Kidney capillary endothelial cell (primary cell): ENCODE measurements at regions not wholly inside any gene's neighbourhood (a gene's known extent, or its start where the extent isn't known, plus 50 kb on each side); places are given as distances from the start of the nearest gene placed in this dataset.
"Not testable (repeated sequence)": the region's sequence is repeated elsewhere in the genome, so short reads cannot be mapped to it uniquely, and the experiment has no call there.

Experiments
- DNase-seq: peaks from one replicate; pipeline ENCODE4 v3.0.0-alpha.2; 2018; ENCODE audit warnings: low spot score

DNA sequence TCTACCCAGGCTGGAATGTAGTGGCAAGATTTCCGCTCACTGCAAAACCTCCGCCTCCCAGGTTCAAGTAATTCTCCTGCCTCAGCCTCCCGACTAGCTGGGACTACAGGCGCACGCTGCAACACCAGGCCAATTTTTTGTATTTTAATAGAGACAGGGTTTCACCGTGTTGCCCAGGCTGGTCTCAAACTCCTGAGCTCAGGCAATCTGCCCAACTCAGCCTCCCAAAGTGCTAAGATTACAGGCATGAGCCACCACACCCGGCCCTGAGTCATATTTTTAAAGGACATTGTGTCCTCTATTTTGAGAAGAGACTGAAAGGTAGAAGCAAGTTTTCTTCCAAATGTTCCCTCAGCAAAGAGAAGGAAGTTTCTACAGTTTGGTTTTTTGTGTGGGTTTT is 227.1 kb downstream of the KCTD12 start:
- not testable (repeated sequence) for DNase-seq

DNA sequence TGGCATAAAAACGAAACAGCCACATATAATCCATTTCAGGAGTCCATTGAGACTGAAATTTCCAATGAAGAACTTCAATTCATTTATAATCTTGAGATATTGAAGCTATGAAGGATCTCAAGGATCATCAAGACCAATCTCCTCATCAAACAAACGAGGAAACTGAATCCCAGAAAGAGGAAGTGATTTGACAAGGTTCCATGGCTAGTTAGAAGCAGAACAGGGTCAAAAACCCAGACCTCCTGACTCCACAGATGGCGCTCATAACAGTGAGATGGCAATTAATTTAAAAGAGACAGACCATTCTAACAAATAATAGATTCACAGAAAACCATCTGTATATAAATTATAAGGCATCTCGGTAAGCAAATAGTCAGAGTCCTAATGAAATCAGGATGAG is 229.7 kb downstream of the KCTD12 start:
- no peak for DNase-seq

DNA sequence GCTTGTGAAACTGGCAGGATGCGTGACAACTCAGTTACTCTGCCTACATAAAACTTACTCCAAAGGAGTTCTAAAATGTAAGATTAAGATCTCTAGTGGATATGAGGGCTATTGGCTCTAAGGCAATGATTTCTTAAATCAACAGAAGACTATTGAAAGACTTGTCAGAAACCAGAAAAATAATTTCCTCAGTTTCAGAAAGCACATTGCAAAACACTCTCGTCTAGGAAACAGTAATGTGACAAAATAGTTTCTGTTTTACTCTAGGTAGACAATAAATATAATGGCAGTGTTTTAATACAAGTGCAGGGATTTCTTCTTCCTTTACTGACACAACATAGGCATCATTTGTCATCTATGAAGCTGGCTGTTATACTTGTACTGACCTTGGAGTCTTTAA is 230.1 kb downstream of the KCTD12 start:
- no peak for DNase-seq

DNA sequence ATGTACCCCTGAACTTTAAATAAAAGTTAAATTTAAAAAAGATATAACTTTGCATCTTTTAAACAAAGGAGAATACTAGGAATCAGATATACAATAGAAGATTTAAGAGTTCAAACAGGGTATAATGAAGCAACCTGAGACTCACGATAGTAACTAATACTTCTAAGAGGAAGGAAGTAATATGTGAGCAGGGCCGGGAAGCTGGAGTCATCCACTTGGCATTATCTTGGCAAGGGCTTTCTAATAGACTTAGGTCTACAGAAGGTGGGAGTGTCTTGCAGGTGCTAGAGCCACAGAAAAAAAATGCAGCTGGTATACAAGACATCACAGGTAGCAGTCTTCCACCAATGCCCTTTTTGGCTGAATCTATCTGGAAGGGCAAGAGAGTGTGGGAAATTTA is 231.9 kb downstream of the KCTD12 start:
- peak; percentile 10 for DNase-seq

DNA sequence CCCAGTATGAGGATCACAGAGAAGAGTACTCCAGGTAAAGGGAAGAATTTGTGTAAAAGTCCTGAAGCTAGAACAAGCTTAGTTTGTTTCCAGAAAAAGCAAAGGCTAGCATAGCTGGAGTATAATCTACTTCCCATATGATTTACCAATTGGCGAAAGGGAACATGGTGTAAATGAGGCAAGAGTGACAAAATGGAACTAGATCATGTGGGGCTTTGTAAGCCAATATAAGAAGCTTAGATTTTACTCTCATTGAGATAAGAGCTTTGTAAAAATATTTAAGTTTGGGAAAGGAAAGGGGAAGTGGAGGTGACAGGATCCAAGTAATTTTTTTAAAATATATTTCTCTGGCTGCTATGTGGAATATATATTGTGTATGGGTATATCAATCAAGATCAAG is 234.9 kb downstream of the KCTD12 start:
- no peak for DNase-seq

DNA sequence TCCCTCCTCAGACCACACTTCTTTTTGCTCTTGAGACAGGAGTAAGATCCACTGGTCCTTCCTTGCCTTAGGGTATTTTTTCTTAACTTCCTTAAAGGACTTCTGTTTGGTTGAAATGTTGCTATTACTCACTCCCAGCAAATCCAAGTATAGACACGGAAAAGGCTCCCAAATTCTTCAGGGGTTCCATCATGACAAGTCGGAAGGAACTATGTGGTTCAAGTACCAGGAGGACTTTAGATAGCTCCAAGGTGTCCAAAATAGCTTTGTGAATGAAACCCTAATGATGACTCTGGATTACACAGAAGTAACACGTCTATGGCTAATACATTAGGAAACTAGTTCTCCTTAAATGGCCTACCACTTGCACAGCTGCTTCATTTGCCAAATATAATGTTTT is 238.7 kb downstream of the KCTD12 start:
- no peak for DNase-seq

DNA sequence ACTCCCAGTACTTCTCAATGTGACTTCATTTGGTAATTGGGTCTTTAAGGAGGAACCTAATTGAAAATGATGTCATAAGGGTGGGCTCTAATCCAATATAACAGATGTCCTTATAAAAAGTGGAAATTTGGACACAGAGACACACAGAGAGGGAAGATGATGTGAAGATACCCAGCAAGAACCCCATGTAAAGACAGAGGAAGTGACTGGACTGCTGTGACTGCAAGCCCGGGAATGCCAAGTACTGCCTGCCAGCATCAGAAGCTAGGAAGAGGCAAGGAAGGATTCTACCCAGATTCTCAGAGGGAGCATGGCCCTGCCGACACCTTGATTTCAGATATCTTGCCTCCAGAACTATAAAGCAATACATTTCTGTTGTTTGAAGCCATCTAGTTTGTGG is 239.3 kb downstream of the KCTD12 start:
- no peak for DNase-seq

DNA sequence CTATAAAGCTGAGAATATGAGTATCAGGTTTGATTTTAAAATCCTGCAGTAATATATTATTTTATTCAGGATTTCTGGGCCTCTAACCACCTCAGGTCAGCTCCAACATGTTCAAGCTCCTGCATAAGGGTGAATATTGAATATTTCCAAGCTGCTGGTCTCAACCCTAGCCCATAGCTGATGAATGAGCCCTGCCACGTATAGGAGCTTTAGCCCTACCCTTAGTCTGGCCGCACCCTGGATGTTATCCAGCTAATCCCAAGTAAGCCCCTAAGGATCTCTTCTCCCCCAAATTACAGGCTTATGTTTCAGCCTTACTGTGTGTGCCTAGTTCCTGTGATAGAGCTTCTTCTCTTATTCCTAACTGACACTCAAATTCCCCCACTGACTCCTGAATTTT is 240.6 kb downstream of the KCTD12 start:
- DNase-seq: no peak

DNA sequence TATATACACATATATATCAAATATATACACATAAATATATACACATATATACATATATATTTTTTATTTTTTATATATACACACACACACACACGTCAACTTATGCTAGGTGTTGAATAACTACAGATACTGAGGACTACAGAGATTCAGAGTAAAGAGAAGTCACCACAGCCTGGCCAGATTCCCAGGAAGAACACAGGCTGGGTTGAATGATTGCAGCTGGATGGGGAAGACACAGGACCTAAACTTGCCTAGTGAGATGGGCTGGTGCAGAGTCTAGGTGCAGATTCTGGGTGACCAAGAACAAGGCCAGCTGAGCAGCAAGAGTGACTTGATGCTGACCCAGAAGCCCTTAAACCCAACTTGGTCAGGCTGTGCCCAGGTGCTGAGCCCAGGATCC is 241.3 kb downstream of the KCTD12 start:
- DNase-seq: no peak

DNA sequence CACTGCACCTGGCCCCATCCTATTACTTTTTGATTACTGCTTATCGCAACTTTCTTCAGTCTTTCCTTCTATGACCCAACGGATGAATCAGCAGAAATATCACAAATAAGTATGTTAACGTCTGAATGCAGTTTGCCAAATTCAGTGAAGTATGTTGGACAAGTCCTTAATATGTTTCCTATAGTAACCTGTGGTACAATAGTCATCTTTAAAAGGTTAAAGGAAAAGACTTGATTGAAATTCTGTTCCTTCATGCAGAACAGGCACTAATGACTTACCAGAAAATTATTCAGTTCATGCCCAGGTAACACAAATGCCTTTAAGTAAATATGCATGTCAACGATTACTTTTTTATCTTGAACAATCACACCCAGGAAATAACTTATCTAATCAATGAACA is 242.6 kb downstream of the KCTD12 start:
- no peak for DNase-seq

DNA sequence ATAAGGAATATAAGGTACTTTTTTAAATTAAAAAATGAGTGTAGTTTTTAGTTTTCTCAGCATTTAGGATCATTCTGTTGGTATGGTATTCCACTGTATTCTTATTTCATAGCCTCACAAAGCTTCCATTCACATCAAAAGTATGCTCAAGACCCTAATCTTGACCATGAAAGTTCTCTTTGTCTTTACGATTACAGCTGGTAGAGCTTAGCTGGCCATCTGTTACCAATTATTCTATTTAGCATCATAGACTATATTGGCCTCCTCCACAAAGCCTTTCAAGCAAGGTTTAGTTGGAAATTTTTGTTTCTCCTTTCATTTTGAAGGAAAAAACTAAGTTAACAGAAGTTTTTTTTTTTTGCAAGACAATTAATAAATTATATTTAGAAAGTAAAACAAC is 245.1 kb downstream of the KCTD12 start:
- no peak for DNase-seq

DNA sequence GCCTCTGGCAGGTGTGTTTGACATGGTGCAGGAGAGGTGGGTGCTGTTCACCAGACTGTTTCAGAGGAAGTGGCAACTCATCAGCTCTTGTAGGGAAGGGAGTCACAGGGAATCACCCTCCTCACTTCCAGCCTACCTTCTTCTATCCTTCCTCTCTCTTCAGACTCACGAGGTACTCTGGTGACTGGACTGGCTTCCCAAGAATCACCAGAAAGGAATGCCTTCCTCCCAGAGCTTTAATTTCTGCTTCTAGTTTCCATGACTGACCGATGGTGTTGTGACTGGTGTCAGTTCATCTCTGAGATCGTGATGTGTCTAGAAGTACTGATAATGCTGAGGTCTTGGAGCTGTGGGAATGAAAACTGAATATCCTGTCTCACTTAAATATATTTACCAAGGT is 247.3 kb downstream of the KCTD12 start:
- DNase-seq: no peak

DNA sequence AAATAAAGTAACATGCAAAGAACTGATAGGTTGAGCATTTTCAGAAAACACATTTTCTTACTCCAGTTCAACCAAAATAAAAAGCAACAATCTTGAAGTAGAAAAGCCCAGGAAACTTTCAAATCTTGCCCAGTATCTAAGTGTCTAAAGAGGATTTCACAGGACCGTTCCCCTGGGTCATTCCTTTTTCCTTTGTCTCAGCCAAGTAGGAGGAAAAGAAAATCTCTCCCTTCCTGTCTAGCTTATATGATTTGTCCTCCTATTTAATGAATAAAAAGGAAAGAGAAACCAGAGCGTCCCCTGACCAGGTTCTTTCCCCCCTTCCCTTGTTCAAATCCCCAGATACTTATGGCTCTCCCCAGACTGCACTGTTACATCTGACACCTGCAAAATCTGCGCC is 248.0 kb downstream of the KCTD12 start:
- no peak for DNase-seq

DNA sequence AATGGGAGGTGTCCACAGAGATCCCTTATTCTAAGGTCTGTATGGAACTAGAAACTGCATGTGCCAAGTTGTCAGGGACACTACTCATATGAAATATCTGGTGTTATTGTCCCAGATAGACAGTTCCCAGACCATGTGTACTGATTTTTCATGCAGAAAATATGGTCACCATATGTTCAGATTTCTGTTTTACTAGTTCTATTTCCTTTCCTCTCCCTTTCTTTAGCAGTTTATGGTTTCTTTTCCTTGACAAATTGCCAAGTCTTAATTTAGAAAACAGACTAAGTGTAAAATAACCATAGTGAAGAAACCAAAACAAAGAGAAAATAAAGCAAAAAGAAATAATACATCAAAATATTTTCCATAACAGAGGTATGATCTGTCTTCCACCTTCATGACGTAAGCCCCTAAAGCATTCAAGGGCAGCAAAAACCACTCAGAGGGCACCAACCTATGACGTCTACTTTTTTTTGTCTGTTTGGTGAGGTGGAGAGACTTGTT is 248.5 kb downstream of the KCTD12 start:
- DNase-seq: no peak

DNA sequence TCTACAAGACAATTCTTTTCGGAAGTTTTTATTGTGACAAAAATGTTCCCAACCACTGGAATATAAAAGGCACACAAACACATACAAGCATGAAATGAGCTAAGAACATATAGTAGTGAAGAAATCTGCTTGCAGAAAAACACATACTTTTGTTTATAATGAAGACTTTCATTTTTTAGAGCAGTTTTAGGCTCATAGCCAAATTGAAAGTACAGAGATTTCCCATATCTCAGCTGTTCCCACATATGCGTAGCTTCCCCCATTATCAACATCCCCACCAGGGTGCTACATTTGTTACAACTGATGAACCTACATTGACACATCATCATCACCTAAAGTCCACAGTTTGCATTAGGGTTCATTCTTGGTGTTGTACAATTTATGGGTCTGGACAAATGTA is 249.4 kb downstream of the KCTD12 start:
- DNase-seq: no peak

DNA sequence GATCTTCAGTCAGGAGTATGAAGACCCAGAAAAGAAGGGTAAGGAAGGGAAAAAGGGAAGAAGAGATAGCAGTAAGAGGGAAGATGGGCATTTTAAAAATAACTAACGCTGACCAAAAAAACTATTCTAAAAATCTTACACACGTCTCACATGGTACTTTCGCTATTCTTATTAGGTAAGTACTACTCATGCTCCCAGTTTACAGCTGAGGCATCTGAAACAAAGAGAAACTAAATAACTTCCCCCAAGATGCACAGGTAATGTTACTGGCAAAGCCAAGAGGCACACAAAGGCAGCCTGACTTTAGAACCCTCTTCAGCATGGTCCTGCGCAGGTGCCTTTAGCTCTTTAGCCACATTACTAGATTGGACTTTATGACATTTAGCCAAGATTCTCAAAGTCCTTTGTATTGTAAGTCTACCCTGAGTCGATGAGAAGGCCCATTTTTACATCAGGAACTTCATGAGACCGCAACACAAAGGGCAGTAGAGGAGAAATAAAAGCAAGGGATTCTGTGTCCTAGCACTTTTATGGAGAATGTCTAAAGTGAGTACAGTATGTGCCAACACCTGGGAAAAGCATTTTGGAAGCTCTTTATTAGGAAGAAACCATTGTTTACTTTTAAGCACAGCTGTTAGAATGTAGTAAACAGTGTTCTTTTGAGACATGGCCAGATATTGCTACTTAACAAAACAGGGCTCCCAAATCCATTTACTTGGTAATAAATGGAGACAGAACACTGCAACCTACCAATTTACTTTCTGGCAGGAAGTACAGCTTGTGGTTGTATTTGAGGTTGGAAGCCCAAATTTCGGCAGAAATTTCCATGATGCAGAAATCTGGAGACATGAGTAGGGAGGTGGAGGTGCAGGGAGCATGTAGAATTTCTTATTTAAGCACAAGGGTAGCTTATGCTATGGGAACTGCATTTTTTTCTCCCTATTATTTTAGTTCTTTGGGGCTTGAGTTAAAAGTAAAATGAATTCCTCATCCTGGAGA is 250.7 kb downstream of the KCTD12 start:
- no peak for DNase-seq

DNA sequence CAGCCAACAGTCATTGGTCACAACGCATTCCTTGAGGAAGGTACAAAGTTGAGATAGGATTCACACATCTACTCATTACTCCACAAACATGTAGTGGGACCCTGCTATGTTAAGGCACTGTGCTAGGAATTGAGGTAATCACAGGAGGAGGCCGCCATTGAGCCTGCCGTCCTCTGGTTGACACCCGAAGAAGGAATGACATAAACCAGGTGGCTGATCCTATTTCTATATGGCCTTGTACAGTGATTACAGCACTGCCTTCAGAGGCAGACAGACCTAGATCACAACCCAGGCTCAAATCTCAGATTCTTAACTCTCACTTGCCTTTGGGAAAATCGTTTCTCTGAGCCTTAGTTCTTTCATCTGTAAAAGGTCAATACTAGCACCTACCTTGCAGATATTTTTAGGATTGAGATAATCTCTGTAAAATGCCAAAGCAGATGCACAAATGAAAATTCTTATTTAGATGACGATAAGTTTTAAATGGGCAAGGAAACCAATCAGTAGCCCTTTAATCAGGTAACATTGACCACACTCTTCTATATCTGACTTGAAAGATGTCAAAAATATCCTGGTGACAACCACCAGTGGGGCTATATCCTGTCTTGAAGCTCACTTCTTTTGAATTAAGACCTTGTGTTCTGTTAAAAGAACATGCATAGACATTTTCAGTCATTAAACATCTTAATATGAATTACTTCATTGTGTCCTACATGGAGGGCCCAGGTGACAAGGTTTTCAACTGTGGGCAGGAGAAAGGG is 251.6 kb downstream of the KCTD12 start:
- no peak for DNase-seq

DNA sequence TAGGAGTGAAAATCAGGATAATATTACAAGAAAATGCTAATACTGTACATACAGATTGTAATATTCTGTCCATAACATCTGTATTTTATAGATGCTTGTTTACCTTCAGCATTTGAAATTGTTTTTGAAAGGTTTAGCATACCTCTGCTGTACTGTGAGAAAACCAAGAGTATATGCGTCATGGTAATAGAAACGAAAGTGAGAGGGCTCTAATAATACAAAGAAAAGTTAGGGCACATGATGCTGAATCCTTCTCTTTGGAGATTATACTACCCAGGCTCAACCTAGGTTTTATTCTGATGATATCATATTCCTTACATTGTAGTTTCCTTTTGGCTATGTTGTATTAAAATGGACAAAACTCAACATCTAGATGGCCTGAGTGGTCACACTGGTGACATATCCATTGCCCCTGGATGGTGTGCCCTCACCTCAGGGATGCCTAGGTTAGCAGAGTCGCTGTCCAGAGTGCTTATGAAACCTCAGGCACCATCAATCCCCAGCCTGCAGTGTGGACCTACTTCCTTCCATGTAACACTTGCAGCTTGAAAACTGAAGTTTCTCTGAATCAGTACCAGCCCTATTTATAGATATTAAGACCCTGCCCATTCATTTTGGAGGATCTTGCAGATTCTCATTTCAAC is 253.7 kb downstream of the KCTD12 start:
- no peak for DNase-seq

DNA sequence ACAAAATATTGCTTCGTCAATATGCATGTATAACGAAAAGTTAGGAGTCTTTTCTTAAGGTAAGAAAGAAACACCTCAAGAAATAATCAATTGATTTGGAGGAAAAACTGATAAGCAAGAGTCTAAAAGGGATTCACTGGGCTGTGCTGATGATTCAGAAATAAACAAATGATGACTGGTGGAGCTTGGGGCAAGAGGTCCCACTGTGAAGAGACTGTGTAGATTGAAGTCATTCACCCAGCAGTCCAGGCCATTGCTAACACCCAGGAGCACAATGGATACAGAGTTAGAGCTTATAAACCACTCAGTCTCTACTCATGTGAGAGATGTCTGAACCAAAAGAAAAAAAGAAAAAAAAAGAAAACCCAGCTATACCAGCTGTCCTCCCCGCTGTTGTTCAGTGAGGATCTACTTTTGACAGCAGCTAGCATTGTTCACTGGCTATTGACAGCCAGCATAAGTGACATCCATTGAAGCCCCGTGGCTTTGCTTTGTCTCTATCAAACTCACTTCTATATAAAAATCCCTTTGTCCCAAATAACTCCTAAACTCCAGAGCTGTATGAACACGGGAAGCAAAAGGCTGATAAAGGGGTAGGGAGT is 255.5 kb downstream of the KCTD12 start:
- DNase-seq: no peak

DNA sequence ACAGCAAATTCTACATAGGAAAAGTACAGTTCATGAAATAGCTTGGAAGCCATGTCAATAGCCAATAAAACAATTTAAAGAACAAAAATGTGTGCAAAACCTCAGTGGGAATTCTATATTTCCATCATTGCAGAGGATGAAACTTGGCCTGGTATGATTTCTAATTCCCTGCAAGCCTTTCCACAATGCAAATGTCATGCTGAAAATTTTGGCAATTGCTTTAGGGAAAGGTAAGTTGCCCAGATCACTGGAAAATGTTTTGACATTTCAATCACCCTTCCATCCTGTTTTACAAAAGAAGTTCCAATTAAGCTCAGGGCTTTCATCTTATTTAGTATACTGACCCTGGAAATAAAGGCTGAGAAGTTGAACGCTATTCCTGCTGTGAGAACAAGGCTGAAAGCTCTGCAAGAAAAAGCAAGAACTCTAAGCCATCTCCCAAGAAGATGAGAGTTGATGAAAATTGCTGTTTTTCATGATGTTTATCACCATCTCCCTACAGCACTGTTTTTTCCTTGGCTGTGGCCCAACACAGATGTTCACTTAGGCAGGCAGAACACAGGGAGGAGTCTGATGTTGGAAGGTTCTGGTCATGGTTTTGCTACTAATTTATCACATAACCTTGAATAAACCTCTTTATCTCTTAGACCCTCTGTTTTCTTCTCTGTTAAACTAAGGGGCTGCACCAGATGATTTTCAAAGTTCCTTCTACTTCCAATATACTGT is 263.7 kb downstream of the KCTD12 start:
- DNase-seq: no peak

DNA sequence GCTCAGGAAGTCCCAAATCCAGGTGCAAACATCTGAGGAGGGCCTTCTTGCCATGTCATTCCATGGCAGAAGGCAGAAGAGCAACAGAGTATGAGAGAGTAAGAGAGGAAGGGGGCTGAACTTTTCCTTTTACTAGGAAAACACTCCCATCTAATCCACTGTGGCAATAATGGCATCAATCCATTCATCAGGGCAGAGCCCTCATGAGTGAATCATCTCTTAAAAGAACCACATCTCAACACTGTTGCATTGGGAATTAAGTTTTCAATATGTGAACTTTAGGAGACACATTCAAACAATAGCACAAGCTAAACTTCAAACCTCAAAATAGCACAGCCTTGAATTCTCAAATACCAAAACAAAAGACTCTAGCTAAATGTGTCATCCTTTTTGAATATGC is 264.5 kb downstream of the KCTD12 start:
- no peak for DNase-seq

DNA sequence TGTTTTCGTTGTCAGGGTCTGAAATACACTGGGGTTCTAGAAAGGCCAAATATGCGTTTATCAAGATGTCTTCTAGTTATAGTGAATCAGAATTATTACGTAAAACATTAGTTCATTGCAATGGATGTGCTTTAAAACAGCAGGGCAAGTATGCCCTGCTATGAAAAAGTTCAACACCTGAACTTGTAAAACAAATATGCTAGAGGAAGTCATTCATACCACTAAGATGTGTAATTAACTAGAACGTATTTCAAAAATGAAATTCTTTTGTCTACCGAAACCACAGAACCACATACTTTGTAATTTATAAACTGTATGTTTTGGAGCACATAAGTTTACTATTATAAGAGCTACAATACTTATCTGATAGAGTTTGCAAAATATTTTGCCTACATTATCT is 266.2 kb downstream of the KCTD12 start:
- DNase-seq: no peak
